ENCODE measurements at regions not wholly inside any gene's neighbourhood (a gene's known extent, or its start where the extent isn't known, plus 50 kb on each side); places are given as distances from the start of the nearest gene placed in this dataset.

DNA sequence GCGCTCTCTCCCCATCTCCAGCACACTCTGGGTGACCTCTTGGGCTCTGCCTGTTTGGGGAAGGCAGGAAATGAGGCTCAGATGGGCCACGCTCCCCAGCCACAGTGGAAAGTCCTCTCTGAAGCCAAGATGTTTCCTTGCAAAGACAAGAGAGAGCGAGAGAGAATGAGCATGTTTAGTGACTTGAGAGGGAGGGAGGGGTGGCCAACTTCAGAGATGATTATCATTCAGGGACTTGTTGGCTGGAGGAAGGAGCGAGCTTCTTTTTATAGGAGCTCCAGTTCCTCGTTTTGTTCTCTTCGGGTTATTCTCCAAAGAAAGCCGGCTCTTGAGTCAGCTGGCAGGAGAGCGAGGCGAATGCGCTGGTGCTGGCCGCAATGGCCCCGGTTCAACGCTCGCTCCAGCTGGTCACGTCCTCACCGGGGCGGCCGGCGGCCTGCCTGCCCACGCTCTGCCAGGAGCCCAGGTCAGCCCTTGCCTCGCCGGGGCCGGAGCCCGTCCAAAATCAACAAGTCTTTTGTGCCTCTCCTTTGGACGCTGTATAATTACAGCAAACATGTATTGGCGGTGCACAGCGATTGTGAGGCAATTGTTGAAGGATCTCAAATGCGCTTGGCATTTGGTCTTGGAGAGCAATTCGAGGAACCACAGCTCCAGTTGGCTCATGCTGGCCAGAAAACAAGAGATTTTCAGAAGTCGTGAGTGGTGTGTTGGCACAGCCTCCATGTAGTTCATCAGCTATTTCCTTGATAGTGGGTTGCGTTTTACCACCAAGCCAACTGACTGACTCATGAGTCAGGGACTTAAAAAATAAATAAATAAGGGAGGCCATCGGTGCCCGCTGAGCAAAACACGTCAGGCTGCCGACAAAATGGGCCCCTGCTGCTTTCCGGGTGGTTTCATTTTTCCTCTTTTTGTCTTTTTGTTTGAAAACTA is 288.6 kb downstream of the UACA start:
- DNase-seq (ENCODE audit: insufficient read length, low spot score), result no peak
- no peak for TF ChIP-seq PAX5 (IDR thresholded peaks at IDR 0.05; ENCODE audit: insufficient read depth, low read length, severe bottlenecking)
- no peak for TF ChIP-seq POLR2AphosphoS5 (IDR thresholded peaks at IDR 0.05; ENCODE audit: low read depth, low read length)
- TF ChIP-seq SPI1 (IDR thresholded peaks at IDR 0.05; ENCODE audit: low read depth, low read length), result no peak
- TF ChIP-seq POU2F2 (IDR thresholded peaks at IDR 0.05; ENCODE audit: low read depth, low read length), result no peak
- no peak for TF ChIP-seq TAF1 (IDR thresholded peaks at IDR 0.05; ENCODE audit: low read depth, low read length)
- TF ChIP-seq POLR2A (IDR thresholded peaks at IDR 0.05; ENCODE audit: low read depth, low read length), result no peak
- peak; percentile 59 for FAIRE-seq

- no peak for TF ChIP-seq POLR2A (IDR thresholded peaks at IDR 0.05; ENCODE audit: low read depth, low read length)
- no peak for TF ChIP-seq PAX5 (IDR thresholded peaks at IDR 0.05; ENCODE audit: insufficient read depth, low read length, severe bottlenecking)
- no peak for TF ChIP-seq POLR2AphosphoS5 (IDR thresholded peaks at IDR 0.05; ENCODE audit: low read depth, low read length)
- no peak for TF ChIP-seq TAF1 (IDR thresholded peaks at IDR 0.05; ENCODE audit: low read depth, low read length)
- no peak for TF ChIP-seq SPI1 (IDR thresholded peaks at IDR 0.05; ENCODE audit: low read depth, low read length)
- TF ChIP-seq POU2F2 (IDR thresholded peaks at IDR 0.05; ENCODE audit: low read depth, low read length), result no peak
- no peak for DNase-seq (ENCODE audit: insufficient read length, low spot score)
- no peak for FAIRE-seq
Measured at GRCh38 chr15:70473581-70474370, 289.6 kb downstream of the UACA start.

GRCh38 chr15:70471517-70471916 is 291.8 kb downstream of the UACA start:
- TF ChIP-seq POLR2AphosphoS5 (IDR thresholded peaks at IDR 0.05; ENCODE audit: low read depth, low read length), result no peak
- no peak for TF ChIP-seq TAF1 (IDR thresholded peaks at IDR 0.05; ENCODE audit: low read depth, low read length)
- no peak for TF ChIP-seq POU2F2 (IDR thresholded peaks at IDR 0.05; ENCODE audit: low read depth, low read length)
- no peak for TF ChIP-seq POLR2A (IDR thresholded peaks at IDR 0.05; ENCODE audit: low read depth, low read length)
- no peak for TF ChIP-seq SPI1 (IDR thresholded peaks at IDR 0.05; ENCODE audit: low read depth, low read length)
- no peak for TF ChIP-seq PAX5 (IDR thresholded peaks at IDR 0.05; ENCODE audit: insufficient read depth, low read length, severe bottlenecking)
- DNase-seq (ENCODE audit: insufficient read length, low spot score) (no peak), FAIRE-seq (no peak)

DNA sequence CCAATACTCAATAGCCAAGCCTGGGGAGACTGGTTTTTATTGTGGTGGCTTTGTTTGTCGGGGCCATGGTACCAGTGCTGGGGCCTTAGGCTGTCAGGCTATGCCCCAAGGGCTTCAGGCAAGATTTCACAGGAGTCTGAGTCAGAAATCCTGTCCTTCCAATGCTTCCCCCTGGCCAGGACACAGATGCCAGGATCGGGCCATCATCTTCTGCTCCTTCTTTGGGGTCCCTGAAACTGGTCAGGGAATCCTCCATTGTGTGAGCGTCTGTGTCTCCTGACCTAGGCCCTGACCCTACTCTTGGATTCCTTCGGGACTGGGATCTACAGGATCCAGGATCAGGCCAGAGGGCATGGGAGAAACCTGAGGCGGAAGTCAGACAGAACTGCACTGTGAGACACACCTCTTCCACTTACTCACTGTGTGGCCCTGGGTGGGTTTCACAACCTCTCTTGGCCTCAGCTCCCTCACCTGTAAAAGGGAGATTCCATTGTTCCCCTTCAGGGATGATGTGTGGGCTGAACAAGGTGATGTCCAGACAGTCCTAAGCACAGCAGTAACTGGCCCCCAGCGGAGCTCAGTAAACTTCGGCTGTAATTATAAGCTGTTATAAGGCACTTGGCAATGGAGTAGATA is 292.7 kb downstream of the UACA start:
- TF ChIP-seq TAF1 (IDR thresholded peaks at IDR 0.05; ENCODE audit: low read depth, low read length) (no peak), SPI1 (IDR thresholded peaks at IDR 0.05; ENCODE audit: low read depth, low read length) (no peak), POU2F2 (IDR thresholded peaks at IDR 0.05; ENCODE audit: low read depth, low read length) (no peak), POLR2AphosphoS5 (IDR thresholded peaks at IDR 0.05; ENCODE audit: low read depth, low read length) (no peak), PAX5 (IDR thresholded peaks at IDR 0.05; ENCODE audit: insufficient read depth, low read length, severe bottlenecking) (no peak), POLR2A (IDR thresholded peaks at IDR 0.05; ENCODE audit: low read depth, low read length) (no peak)
- no peak for FAIRE-seq
- no peak for DNase-seq (ENCODE audit: insufficient read length, low spot score)

DNA sequence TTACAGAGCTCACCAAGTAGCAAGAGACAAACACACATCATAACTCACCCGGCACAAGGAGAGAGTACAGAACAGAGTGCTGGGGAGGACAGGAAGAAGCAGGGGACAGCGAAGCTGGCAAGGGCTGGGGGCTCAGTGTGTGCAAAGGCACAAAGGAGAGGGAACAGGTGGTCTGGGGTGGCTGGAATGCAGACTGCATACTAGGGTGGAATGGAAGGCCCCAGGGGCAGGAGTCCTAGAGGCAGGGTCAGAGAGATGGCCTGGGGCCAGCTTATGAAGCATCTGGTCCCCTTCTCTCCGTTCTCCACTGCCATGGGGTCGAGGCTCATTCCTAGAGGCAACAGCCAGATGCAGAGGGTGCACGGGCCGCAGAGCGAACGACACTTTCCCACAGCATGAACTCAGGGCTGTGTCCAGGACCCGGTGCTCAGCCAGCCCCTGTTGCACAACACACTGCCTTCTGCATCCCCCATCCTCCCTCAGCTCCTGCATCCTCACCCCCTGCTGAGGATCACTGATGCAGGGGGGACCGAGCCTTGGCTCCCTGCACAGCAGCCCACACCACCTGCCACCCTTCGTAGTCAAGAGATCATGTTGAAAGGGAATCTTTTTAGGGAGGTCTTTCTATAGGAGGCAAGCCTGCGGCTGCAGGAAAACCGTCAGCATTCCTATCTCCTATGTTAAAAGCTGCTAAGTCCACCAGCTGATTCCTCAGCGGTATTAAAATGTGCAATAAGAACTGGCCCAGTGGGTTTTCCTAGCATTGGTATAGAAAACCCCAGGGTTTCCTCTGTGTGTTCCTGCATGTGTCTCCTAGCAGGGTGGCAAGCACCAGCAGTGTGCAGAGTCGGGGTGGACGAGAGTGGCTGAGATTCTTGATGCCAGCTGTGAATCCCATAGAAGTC is 293.5 kb downstream of the UACA start:
- TF ChIP-seq TAF1 (IDR thresholded peaks at IDR 0.05; ENCODE audit: low read depth, low read length), result no peak
- no peak for TF ChIP-seq POU2F2 (IDR thresholded peaks at IDR 0.05; ENCODE audit: low read depth, low read length)
- no peak for TF ChIP-seq POLR2AphosphoS5 (IDR thresholded peaks at IDR 0.05; ENCODE audit: low read depth, low read length)
- TF ChIP-seq SPI1 (IDR thresholded peaks at IDR 0.05; ENCODE audit: low read depth, low read length), result no peak
- TF ChIP-seq PAX5 (IDR thresholded peaks at IDR 0.05; ENCODE audit: insufficient read depth, low read length, severe bottlenecking), result no peak
- no peak for TF ChIP-seq POLR2A (IDR thresholded peaks at IDR 0.05; ENCODE audit: low read depth, low read length)
- DNase-seq (ENCODE audit: insufficient read length, low spot score), result no peak
- no peak for FAIRE-seq

DNA sequence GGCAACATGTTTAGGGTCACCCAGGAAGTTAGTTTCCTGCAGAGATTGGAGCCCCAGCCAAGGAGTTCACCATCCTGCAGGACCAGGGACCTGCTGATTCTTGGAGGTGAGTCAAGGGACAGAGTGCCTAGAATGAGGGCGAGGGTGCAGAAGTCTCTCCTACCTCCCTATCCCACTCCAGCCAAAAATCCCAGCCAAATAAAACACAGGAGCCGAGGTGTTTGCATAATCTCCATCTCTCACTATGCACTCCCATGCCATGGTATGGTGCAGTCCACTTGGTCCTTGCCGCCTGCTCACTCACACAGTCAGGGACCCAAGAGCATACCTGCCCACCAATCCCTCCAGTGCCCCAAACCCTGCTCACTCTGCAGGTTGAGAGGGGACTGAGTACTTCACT is 294.2 kb downstream of the UACA start:
- TF ChIP-seq POU2F2 (IDR thresholded peaks at IDR 0.05; ENCODE audit: low read depth, low read length) (no peak), TAF1 (IDR thresholded peaks at IDR 0.05; ENCODE audit: low read depth, low read length) (no peak), POLR2AphosphoS5 (IDR thresholded peaks at IDR 0.05; ENCODE audit: low read depth, low read length) (no peak), PAX5 (IDR thresholded peaks at IDR 0.05; ENCODE audit: insufficient read depth, low read length, severe bottlenecking) (no peak), POLR2A (IDR thresholded peaks at IDR 0.05; ENCODE audit: low read depth, low read length) (no peak), SPI1 (IDR thresholded peaks at IDR 0.05; ENCODE audit: low read depth, low read length) (no peak)
- FAIRE-seq (no peak), DNase-seq (ENCODE audit: insufficient read length, low spot score) (no peak)

- DNase-seq (ENCODE audit: insufficient read length, low spot score) (no peak), FAIRE-seq (peak; percentile 76)
- no peak for TF ChIP-seq POLR2A (IDR thresholded peaks at IDR 0.05; ENCODE audit: low read depth, low read length)
- TF ChIP-seq SPI1 (IDR thresholded peaks at IDR 0.05; ENCODE audit: low read depth, low read length), result no peak
- TF ChIP-seq POLR2AphosphoS5 (IDR thresholded peaks at IDR 0.05; ENCODE audit: low read depth, low read length), result no peak
- no peak for TF ChIP-seq POU2F2 (IDR thresholded peaks at IDR 0.05; ENCODE audit: low read depth, low read length)
- no peak for TF ChIP-seq PAX5 (IDR thresholded peaks at IDR 0.05; ENCODE audit: insufficient read depth, low read length, severe bottlenecking)
- TF ChIP-seq TAF1 (IDR thresholded peaks at IDR 0.05; ENCODE audit: low read depth, low read length), result no peak
Measured at GRCh38 chr15:70466895-70467529, 296.3 kb downstream of the UACA start.

DNA sequence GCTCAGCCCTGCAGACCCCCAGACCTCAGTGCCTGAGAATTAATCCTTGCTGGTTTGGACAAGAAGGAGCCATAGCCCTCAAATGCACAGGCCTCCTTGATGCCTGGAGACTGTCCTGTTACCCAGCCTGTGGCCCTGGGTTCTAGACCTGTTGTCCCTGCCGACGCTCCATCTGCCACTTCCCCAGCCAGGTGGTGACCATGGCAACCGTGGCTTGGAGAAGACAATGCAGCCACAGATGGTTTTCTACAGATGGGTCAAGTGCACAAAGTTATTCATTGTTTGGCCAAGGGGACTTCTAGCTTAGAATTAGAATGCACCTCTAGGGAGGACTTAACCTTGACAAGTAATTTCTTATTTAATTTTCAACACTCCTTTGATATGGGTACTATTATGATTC is 297.1 kb downstream of the UACA start:
- FAIRE-seq (no peak), DNase-seq (ENCODE audit: insufficient read length, low spot score) (no peak)
- TF ChIP-seq TAF1 (IDR thresholded peaks at IDR 0.05; ENCODE audit: low read depth, low read length) (no peak), SPI1 (IDR thresholded peaks at IDR 0.05; ENCODE audit: low read depth, low read length) (no peak), POU2F2 (IDR thresholded peaks at IDR 0.05; ENCODE audit: low read depth, low read length) (no peak), PAX5 (IDR thresholded peaks at IDR 0.05; ENCODE audit: insufficient read depth, low read length, severe bottlenecking) (no peak)

Data from GM12891 (cell line).